ENCODE measurements at regions not wholly inside any gene's neighbourhood (a gene's known extent, or its start where the extent isn't known, plus 50 kb on each side); places are given as distances from the start of the nearest gene placed in this dataset.

GRCh38 chr2:211114826-211115455, 558.5 kb downstream of the CPS1 start:
- intact Hi-C loops (cut with DNase I): no loop called here
- no peak for DNase-seq (ENCODE audit: low spot score)

DNA sequence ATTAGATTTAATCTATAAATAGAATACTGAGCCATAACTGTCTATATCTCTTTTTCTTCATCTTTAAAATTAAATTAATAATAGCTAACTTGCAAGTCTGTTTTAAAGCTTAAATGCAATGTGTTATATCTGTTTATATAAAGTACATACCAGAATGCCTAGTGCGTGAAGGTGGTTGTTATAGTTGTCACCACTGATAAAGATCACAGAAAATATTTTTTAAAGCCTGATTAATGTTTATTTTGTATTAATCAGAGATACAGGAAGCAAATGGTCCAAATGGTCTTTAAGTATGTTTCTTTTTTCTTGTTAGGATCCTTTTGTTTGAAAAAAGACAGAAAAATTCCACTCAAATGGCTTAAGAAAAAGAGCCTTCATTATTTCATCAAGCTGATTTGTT, 560.6 kb downstream of the CPS1 start:
- DNase-seq (ENCODE audit: low spot score): no peak
- intact Hi-C loops (cut with DNase I): no loop called here

GRCh38 chr2:211126256-211126655, 569.9 kb downstream of the CPS1 start:
- intact Hi-C loops (cut with DNase I): no loop called here
- no peak for DNase-seq (ENCODE audit: low spot score)

GRCh38 chr2:211127501-211127900, 571.1 kb downstream of the CPS1 start:
- intact Hi-C loops (cut with DNase I): no loop called here
- no peak for DNase-seq (ENCODE audit: low spot score)

- intact Hi-C loops (cut with DNase I): no loop called here
- no peak for DNase-seq (ENCODE audit: low spot score)
These were observed 571.9 kb downstream of the CPS1 start for GRCh38 chr2:211128287-211128686.

DNA sequence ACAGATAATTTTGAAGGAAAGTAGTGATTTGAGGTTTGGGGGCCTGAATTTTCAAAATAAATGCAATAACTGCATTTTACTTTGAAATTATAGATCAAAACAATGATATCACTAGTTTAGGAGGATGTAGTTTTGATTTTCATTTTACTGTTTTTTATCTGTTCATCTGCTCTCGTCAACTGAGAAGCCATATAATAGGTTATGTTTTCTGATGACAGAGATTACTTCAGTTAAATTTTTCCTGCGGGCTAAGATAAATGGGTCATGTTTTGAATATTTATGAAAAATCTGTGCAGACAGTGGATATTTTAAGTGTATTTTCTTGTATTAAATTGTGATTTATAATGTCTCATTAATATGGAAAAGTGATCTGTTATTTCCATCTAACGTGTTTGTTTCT, 573.4 kb downstream of the CPS1 start:
- no peak for DNase-seq (ENCODE audit: low spot score)
- intact Hi-C loops (cut with DNase I): no loop called here

DNA sequence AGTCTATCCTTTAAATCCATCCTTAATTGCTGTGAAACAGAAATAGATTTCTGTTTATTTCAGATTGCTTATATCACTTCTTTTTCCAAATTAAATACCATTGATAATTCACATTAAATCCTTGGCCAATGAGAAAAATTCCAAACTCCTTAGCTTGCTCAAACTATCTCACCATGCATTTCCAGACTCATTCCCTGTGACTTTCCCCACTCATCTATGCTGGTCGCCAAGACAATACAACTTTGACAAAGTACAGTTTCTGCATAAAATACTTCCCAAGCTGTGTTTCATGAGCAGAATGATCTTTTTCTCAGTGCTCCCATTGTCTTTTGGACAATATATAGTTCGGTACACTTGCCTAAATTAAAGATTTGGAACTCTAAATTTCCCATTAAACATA, 575.6 kb downstream of the CPS1 start:
- no peak for DNase-seq (ENCODE audit: low spot score)
- intact Hi-C loops (cut with DNase I): no loop called here

GRCh38 chr2:211132573-211132972, 576.2 kb downstream of the CPS1 start:
- no peak for DNase-seq (ENCODE audit: low spot score)
- intact Hi-C loops (cut with DNase I): no loop called here

DNA sequence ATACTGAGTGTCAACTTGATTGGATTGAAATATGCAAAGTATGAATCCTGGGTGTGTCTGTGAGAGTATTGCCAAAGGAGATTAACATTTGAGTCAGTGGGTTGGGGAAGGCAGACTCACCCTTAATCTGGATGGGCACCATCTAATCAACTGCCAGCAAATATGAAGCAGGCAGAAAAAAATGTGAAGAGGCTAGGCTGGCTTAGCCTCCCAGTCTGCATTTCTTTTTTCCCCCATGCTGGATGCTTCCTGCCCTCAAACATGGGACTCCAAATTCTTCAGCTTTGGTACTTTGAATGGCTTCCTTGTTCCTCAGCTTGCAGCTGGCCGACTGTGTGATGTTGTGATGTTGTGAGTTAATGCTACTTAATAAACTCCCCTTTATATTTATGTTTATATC, 577.4 kb downstream of the CPS1 start:
- intact Hi-C loops (cut with DNase I): no loop called here
- no peak for DNase-seq (ENCODE audit: low spot score)

- intact Hi-C loops (cut with DNase I): no loop called here
- DNase-seq (ENCODE audit: low spot score): no peak
These were observed 582.2 kb downstream of the CPS1 start for GRCh38 chr2:211138551-211138950.

- intact Hi-C loops (cut with DNase I): no loop called here
- no peak for DNase-seq (ENCODE audit: low spot score)
These were observed 585.2 kb downstream of the CPS1 start for GRCh38 chr2:211141646-211142045.

- intact Hi-C loops (cut with DNase I): no loop called here
- no peak for DNase-seq (ENCODE audit: low spot score)
These were observed 587.7 kb downstream of the CPS1 start for GRCh38 chr2:211144078-211144477.

DNA sequence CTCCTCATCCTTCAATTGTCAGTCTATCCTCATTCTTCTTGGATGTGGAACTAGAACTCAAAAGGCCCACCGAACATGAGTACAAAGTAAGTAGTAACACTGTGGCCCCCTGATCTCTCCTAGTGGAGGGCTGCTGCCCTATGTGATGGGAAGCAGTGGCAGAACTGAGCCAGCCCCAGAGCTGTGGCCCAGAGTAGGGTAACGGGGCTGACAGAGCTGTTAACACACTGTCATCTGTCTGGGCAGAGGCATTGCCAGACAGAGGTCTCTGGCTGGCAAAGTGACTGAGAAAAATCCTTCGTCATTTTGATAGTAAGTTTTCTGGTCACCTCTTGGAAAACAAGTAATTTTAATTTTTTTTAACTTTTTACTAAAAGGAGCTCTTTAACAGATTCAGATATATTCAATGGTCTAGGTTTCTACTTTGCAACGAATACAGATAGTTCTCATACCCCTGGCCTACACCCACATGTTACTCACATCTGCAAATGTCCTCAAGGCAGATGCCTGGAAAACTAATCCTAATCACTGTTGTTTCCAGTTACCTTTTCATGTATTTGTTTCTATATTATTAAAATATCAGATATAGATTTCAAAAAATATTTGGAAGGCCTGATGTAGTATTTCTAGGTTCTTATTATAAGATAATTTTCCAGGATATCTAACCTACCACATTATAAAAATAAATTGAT, 588.7 kb downstream of the CPS1 start:
- intact Hi-C loops (cut with DNase I): no loop called here
- no peak for DNase-seq (ENCODE audit: low spot score)

- no peak for DNase-seq (ENCODE audit: low spot score)
- intact Hi-C loops (cut with DNase I): no loop called here
These were observed 593.3 kb downstream of the CPS1 start for GRCh38 chr2:211149731-211150130.

DNA sequence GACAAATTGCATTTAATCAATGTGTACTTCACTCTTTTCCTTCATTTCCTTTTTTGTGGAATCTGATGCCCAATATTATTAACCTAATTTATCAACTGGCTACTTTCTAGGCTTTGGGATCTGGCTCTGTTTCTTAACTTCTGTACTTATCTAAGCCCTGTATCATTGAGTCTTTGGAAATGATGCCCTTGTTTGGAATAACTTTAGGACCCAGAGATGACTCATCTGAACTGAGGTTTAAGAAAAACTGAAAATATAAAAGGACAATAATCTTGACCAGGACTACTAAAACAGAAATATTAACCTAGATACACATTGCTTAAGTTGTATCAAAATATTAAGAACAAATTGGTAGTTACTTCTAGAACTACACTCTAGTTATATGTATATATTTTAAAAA, 600.8 kb downstream of the CPS1 start:
- DNase-seq (ENCODE audit: low spot score): no peak
- intact Hi-C loops (cut with DNase I): no loop called here

DNA sequence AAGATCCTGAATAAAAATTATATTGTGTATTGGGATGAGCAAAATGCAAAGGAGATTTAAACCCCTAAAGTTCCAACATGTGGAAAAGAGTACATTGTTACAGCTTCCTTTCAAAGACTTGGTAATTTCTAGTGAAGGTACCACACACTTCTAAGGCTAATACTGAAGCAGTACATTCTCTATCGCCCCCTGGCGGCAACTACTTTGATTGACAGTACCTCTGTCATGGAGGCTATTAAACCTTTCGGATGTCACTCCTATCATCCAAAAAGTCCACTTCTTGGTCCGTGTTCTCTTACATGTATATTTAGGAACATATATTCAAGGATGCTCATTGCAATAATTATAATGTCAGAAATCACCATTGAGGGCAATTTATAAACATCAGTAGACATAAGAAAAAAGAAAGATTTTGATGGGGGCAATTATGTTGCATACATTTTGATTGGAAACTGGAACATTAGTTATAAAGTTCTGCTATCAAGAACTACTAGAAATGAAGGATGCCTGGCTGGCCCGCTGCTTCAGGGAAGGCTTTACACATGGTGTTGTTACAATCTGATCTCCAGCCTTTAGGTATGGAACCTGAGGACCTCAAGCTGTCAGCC, 601.6 kb downstream of the CPS1 start:
- DNase-seq (ENCODE audit: low spot score): peak; percentile 91
- intact Hi-C loops (cut with DNase I): no loop called here

- no peak for DNase-seq (ENCODE audit: low spot score)
- intact Hi-C loops (cut with DNase I): no loop called here
These were observed 603.6 kb downstream of the CPS1 start for GRCh38 chr2:211159972-211160371.

DNA sequence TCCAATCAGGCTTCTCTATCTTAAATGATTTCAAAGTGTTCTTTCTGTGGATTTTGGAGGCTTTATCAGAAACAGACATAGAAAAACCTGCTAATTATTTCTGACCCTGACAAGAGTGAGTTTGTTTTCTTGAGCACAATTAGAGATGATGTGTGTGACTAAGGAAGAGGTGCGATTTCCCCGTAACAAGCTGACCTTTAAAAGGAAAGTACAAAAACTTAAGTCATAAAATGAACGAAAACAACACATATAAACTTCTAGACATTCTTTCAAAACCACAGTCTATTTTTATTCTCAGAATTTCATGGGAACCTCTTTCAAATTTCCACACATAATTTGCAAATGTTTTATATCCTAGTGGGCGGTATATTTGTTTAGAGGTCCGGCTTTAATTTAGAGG, 604.8 kb downstream of the CPS1 start:
- DNase-seq (ENCODE audit: low spot score): no peak
- intact Hi-C loops (cut with DNase I): no loop called here

DNA sequence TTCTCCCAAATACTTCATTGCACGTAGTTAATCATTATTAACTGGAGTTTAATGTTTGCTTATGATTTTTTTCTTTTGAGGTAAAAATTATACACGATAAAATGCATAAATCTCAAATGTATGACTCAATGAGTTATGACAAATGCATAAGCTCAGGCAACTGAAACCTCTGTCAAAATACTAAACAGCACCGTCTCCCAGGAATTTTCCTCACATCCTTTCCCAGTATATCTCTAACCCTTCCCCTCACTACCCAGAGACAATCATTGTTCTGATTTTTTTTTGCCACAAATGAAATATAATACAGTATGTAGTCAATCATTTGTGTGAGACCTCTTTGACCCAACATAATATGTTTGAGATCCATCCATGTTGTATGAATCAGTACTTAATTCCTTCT, 606.5 kb downstream of the CPS1 start:
- DNase-seq (ENCODE audit: low spot score): no peak
- intact Hi-C loops (cut with DNase I): no loop called here

GRCh38 chr2:211170843-211171242, 614.4 kb downstream of the CPS1 start:
- intact Hi-C loops (cut with DNase I): no loop called here
- no peak for DNase-seq (ENCODE audit: low spot score)

DNA sequence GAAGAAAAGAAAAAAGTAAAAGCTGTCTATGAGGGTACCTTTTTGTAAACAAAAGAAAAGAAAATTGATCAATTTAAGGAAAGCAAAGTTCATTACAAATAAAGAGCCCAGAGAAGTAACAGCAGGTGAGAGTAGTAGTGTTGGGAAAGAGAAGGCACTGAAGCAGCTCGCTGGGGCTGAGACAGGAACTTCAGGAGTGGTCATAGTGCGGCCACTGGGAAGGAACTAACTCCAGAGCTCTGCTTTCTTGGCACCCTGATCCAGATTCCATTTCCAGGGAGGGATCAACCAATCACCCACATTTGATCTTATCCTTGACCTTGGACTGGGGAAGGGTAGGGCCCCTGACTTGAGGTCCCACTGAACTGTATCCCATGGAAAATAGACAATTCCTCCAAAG, 617.6 kb downstream of the CPS1 start:
- intact Hi-C loops (cut with DNase I): no loop called here
- no peak for DNase-seq (ENCODE audit: low spot score)

Data from posterior vena cava (tissue), 2 donors.